Karpas-422 (cell line): ENCODE measurements at regions not wholly inside any gene's neighbourhood (a gene's known extent, or its start where the extent isn't known, plus 50 kb on each side); places are given as distances from the start of the nearest gene placed in this dataset.

ENCODE experiments used
- DNase-seq: peaks from one replicate; pipeline ENCODE4 v3.0.0-alpha.2; 2015
- H2AFZ ChIP-seq: fragments of 200-600 bp; sonication (generic); 2 replicates; pipeline ENCODE4 v1.6.1; 2014; ENCODE audit warnings: antibody characterized with exemption, low read length, mixed read lengths
- H3K27ac ChIP-seq: fragments of 200-600 bp; sonication (generic); 2 replicates; pipeline ENCODE4 v1.5.1; 2014; ENCODE audit warnings: mild to moderate bottlenecking, low read length, moderate library complexity
- H3K27me3 ChIP-seq: fragments of 200-600 bp; sonication (generic); 2 replicates; pipeline ENCODE4 v1.6.1; 2014; ENCODE audit warnings: low read length, mixed read lengths
- H3K36me3 ChIP-seq: fragments of 200-600 bp; sonication (generic); 2 replicates; pipeline ENCODE4 v1.6.1; 2014; ENCODE audit warnings: low read length, mixed read lengths; ENCODE audit not compliant: insufficient read depth
- H3K4me1 ChIP-seq: fragments of 200-600 bp; sonication (generic); 2 replicates; pipeline ENCODE4 v1.6.1; 2014; ENCODE audit warnings: mild to moderate bottlenecking, low read length, mixed read lengths
- H3K4me2 ChIP-seq: fragments of 200-600 bp; sonication (generic); 2 replicates; pipeline ENCODE4 v1.6.1; 2014; ENCODE audit warnings: low read length, low read depth, mild to moderate bottlenecking; ENCODE audit not compliant: poor library complexity, severe bottlenecking
- H3K4me3 ChIP-seq: fragments of 200-600 bp; sonication (generic); 2 replicates; pipeline ENCODE4 v1.5.1; 2014; ENCODE audit warnings: mild to moderate bottlenecking, antibody characterized with exemption, low read length, mixed read lengths
- H3K79me2 ChIP-seq: fragments of 200-600 bp; sonication (generic); 2 replicates; pipeline ENCODE4 v1.6.1; 2014; ENCODE audit warnings: mild to moderate bottlenecking, low read length, mixed read lengths
- H3K9ac ChIP-seq: fragments of 200-600 bp; sonication (generic); 2 replicates; pipeline ENCODE4 v1.6.0; 2014; ENCODE audit warnings: low read length
- H3K9me2 ChIP-seq: fragments of 200-600 bp; sonication (generic), shearing (Covaris generic); replicated peaks from 2 replicates; pipeline ENCODE4 v1.6.0; 2014; ENCODE audit warnings: mild to moderate bottlenecking, low read length, moderate library complexity; ENCODE audit not compliant: insufficient read depth
- H3K9me3 ChIP-seq: fragments of 300-700, 200-600 bp; sonication (generic); 2 replicates; pipeline ENCODE4 v1.6.1; 2014; ENCODE audit warnings: low read length, mixed read lengths
- H4K20me1 ChIP-seq: fragments of 200-600 bp; sonication (generic); 2 replicates; pipeline ENCODE4 v1.6.1; 2014; ENCODE audit warnings: mild to moderate bottlenecking, antibody characterized with exemption, low read length, low read depth; ENCODE audit not compliant: insufficient read depth

DNA sequence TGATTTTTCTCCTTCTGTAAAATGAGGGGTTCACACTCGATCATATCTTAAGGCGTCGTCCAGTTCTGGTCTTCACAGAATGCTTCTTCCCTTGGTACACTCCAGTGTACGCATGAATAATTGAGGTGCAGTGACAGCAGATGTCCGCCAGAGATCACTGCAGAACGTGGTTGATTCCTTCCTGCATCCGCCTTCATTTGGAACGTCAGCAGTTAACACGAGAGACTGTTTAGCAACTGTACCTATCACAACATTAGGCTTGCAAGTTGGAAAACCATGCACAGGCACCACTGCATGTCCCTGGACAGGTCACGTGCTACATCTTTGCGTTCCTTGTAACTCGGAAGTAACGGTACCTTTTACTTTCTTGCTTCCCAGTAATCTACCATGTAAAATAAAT lies 66.0 kb upstream of the GEMIN8 start:
- H3K9ac ChIP-seq: no peak overlapping the region
- no peaks in the 10 kb centered on the region for H3K79me2 ChIP-seq
- H2AFZ ChIP-seq: 0 out of 2 replicates have a peak overlapping the region, but pooled peaks have one; percentile 28
- no peaks in the 10 kb centered on the region for H3K9me3 ChIP-seq
- DNase-seq: peak; percentile 86
- no peak overlapping the region for H3K4me2 ChIP-seq
- no peak overlapping the region for H3K4me3 ChIP-seq
- no peaks in the 10 kb centered on the region for H3K27me3 ChIP-seq
- H3K9me2 ChIP-seq: no peaks in the 10 kb centered on the region
- no peaks in the 10 kb centered on the region for H3K36me3 ChIP-seq
- no peaks in the 10 kb centered on the region for H3K4me1 ChIP-seq
- H4K20me1 ChIP-seq: no peaks in the 10 kb centered on the region
- H3K27ac ChIP-seq: no peak overlapping the region

DNA sequence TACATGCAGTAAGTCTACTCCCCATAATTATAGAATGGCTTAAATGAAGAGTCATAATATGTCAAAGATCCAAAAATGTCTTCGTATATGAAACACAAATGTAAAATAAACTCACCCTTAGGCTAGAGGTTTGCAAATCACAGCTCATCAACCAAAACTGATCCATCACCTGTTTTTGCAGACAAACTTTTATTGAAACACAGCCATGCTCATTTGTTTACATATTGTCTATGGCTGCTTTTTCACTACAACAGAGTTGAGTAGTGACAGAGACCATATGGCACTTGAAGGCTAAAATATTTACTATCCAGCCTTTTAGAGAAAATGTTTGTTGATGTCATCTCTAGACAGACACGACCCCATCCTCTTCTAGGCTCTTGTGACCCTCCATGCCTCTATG lies 64.5 kb upstream of the GEMIN8 start:
- no peaks in the 10 kb centered on the region for H3K36me3 ChIP-seq
- H4K20me1 ChIP-seq: no peaks in the 10 kb centered on the region
- no peak overlapping the region for H3K4me2 ChIP-seq
- H3K79me2 ChIP-seq: no peaks in the 10 kb centered on the region
- H3K9ac ChIP-seq: no peak overlapping the region
- H3K4me1 ChIP-seq: no peaks in the 10 kb centered on the region
- H3K4me3 ChIP-seq: no peak overlapping the region
- H3K9me2 ChIP-seq: no peaks in the 10 kb centered on the region
- no peak for DNase-seq
- no peaks in the 10 kb centered on the region for H3K9me3 ChIP-seq
- no peak overlapping the region for H2AFZ ChIP-seq
- no peaks in the 10 kb centered on the region for H3K27me3 ChIP-seq
- no peak overlapping the region for H3K27ac ChIP-seq

DNA sequence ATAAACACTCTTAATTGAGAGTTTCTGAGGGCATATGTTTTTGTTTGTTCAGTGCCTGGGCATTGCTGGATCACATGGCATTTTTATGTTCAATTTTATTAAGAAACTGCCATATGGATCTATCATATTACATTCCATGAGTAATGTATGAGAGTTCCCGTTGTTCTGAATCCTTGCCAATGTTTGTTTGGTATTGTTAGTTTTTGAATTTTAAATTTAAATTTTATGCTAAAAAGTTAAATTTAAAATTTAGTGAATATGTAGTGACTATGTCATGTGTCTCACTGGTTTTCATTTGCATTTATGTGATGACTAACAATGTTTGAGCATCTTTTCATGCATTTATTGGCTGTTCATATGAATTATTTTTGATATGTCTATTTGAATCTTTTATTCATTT lies 54.8 kb upstream of the GEMIN8 start:
- Histone ChIP-seq H4K20me1 (no peaks in the 10 kb centered on the region), H3K9me3 (no peaks in the 10 kb centered on the region), H3K27ac (no peak overlapping the region), H3K4me2 (no peak overlapping the region), H3K9ac (no peak overlapping the region), H3K4me3 (no peak overlapping the region), H3K27me3 (no peaks in the 10 kb centered on the region), H2AFZ (no peak overlapping the region), H3K79me2 (no peaks in the 10 kb centered on the region), H3K4me1 (no peaks in the 10 kb centered on the region), H3K36me3 (no peaks in the 10 kb centered on the region), H3K9me2 (no peaks in the 10 kb centered on the region)
- no peak for DNase-seq

DNA sequence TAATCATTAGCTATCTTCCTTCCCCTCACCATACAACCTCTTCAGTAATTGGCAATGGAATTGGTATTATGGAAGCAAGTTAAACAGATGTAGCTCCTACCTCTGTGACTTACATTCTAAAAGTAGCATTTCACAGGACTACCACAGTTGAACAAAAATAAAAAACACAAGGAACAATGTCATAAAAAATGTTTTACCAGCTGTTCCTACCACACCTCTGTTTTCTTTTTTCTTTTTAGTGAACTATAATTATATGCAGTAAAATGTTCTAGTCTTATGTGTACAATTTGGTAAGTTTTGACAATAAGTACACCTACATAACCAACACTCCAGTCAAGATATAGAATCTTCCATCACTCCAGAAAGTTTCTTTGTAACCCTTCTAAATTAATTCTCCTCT lies 54.1 kb upstream of the GEMIN8 start:
- no peak overlapping the region for H3K4me3 ChIP-seq
- H3K4me1 ChIP-seq: no peaks in the 10 kb centered on the region
- H4K20me1 ChIP-seq: no peaks in the 10 kb centered on the region
- no peak overlapping the region for H3K27ac ChIP-seq
- H3K79me2 ChIP-seq: no peaks in the 10 kb centered on the region
- H3K9me2 ChIP-seq: no peaks in the 10 kb centered on the region
- H3K9ac ChIP-seq: no peak overlapping the region
- DNase-seq: no peak
- H2AFZ ChIP-seq: no peak overlapping the region
- H3K36me3 ChIP-seq: no peaks in the 10 kb centered on the region
- H3K27me3 ChIP-seq: no peaks in the 10 kb centered on the region
- H3K9me3 ChIP-seq: no peaks in the 10 kb centered on the region
- no peak overlapping the region for H3K4me2 ChIP-seq

DNA sequence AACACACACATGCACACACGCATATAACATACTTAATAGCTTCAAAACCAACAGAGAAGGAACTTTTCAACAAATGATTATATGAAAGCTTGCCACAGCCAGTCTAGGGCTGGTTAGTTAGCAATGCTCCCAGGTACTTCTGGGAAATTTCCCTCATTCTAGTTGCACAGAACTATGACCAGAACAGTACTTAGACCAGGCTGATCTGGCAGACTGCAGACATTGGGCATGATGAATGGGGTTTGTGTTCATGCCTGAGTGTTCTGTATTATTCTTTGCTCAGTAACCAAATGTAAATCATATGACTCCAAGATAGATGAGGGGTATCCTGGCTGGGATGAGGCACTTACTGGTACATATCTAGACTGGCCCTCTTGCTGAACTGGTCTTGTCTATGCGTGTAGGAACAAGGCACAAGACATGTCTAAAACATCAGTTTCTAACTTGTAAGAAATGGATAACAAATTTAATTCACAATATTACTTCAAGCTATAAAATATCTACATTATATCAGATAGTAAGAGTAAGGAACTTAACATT lies 50.3 kb upstream of the GEMIN8 start:
- Histone ChIP-seq H2AFZ (no peak overlapping the region), H3K9me2 (no peaks in the 10 kb centered on the region), H3K9me3 (no peaks in the 10 kb centered on the region), H3K4me3 (no peak overlapping the region), H3K79me2 (no peaks in the 10 kb centered on the region), H3K4me1 (no peaks in the 10 kb centered on the region), H3K9ac (no peak overlapping the region), H3K4me2 (no peak overlapping the region), H3K27me3 (no peaks in the 10 kb centered on the region), H3K27ac (no peak overlapping the region), H4K20me1 (no peaks in the 10 kb centered on the region), H3K36me3 (no peaks in the 10 kb centered on the region)
- no peak for DNase-seq
